H1 (cell line): ENCODE measurements at regions not wholly inside any gene's neighbourhood (a gene's known extent, or its start where the extent isn't known, plus 50 kb on each side); places are given as distances from the start of the nearest gene placed in this dataset.

Source experiments
- CTCF ChIA-PET: fragments of 300-600 bp; sonication (Branson Sonifier 250); formaldehyde crosslinking; loops from one replicate; lab custom pipeline; 2021; ENCODE audit not compliant: partially characterized antibody; lab: Charles Lee
- POLR2A ChIA-PET: fragments of 300-600 bp; sonication (Branson Sonifier 250); formaldehyde crosslinking; loops from one replicate; lab custom pipeline; 2021; ENCODE audit warnings: inconsistent platforms; ENCODE audit not compliant: partially characterized antibody; lab: Charles Lee
- DNase-seq, 2 experiments: peaks; one replicate each; pipeline versions ENCODE4 v3.0.0 to v3.0.0-alpha.2; 2010 to 2022; ENCODE audit warnings: low spot score in 2 of 2, low read depth in 1 of 2, mixed read lengths in 1 of 2
- FAIRE-seq: peaks from 2 replicates; lab custom pipeline; 2011; peaks lifted over from hg19 to GRCh38; lab: Jason Lieb, UNC
- H2AFZ ChIP-seq: 2 replicates; pipeline ENCODE4 v1.8.1; 2012; ENCODE audit warnings: low read length, inconsistent platforms
- H2AK5ac ChIP-seq: 2 replicates; pipeline ENCODE4 v1.6.1; 2013; ENCODE audit warnings: low read depth, low read length
- H2BK120ac ChIP-seq: replicated peaks from 2 replicates; pipeline ENCODE3; 2013; ENCODE audit warnings: low read depth, low read length, inconsistent platforms
- H2BK12ac ChIP-seq: 2 replicates; pipeline ENCODE4 v1.6.1; 2013; ENCODE audit warnings: low read depth, low read length
- H2BK15ac ChIP-seq: 2 replicates; pipeline ENCODE4 v1.6.1; 2013; ENCODE audit warnings: low read length
- H2BK20ac ChIP-seq: 2 replicates; pipeline ENCODE4 v1.6.1; 2013; ENCODE audit warnings: low read length
- H2BK5ac ChIP-seq: 2 replicates; pipeline ENCODE4 v1.6.1; 2013; ENCODE audit warnings: low read depth, low read length
- H3K14ac ChIP-seq: 2 replicates; pipeline ENCODE4 v1.6.1; 2013; ENCODE audit warnings: inconsistent platforms; ENCODE audit not compliant: insufficient read length
- H3K18ac ChIP-seq: 2 replicates; pipeline ENCODE4 v1.6.1; 2013; ENCODE audit warnings: low read length; ENCODE audit errors: extremely low read depth
- H3K23ac ChIP-seq: 2 replicates; pipeline ENCODE4 v1.6.1; 2013; ENCODE audit warnings: inconsistent platforms; ENCODE audit not compliant: insufficient read length
- H3K23me2 ChIP-seq: 2 replicates; pipeline ENCODE4 v1.6.1; 2013; ENCODE audit warnings: low read depth, low read length
- H3K27ac ChIP-seq: 2 replicates; pipeline ENCODE4 v1.6.1; 2011; ENCODE audit warnings: low read depth, low read length, inconsistent platforms
- H3K27me3 ChIP-seq, 4 experiments: replicated peaks in 1 of 4; 1 replicate in 1 of 4; 2 replicates in 3 of 4; pipeline versions ENCODE4 v1.6.1 to v1.8.1; 2011 to 2013; ENCODE audit warnings: low read length in 3 of 4, mild to moderate bottlenecking in 3 of 4, inconsistent platforms in 2 of 4, mixed read lengths in 2 of 4, moderate library complexity in 1 of 4; ENCODE audit not compliant: control insufficient read depth in 3 of 4, insufficient read depth in 3 of 4; ENCODE audit errors: extremely low read depth in 1 of 4
- H3K36me3 ChIP-seq, 4 experiments: 2 replicates each; pipeline versions ENCODE4 v1.6.1 to v1.8.1; 2011 to 2013; ENCODE audit warnings: mild to moderate bottlenecking in 4 of 4, low read length in 3 of 4, moderate library complexity in 2 of 4, control low read depth in 1 of 4, inconsistent platforms in 1 of 4; ENCODE audit not compliant: insufficient read depth in 4 of 4, control insufficient read depth in 2 of 4
- H3K4ac ChIP-seq: replicated peaks from 2 replicates; pipeline ENCODE3; 2013; ENCODE audit warnings: low read length, low read depth, mixed read lengths, inconsistent platforms; ENCODE audit not compliant: insufficient read length
- H3K4me1 ChIP-seq, 4 experiments: replicated peaks in 1 of 4; 1 replicate in 1 of 4; 2 replicates in 3 of 4; pipeline versions ENCODE4 v1.6.1 to v1.8.1; 2011 to 2013; ENCODE audit warnings: low read length in 3 of 4, inconsistent platforms in 2 of 4, mixed read lengths in 1 of 4; ENCODE audit not compliant: insufficient read depth in 4 of 4, control insufficient read depth in 3 of 4
- H3K4me2 ChIP-seq, 2 experiments: 2 replicates each; pipeline versions ENCODE4 v1.6.1 to v1.8.1; 2011 to 2013; ENCODE audit warnings: low read depth in 2 of 2, low read length in 2 of 2, control low read depth in 1 of 2, inconsistent platforms in 1 of 2, mild to moderate bottlenecking in 1 of 2; ENCODE audit not compliant: insufficient read depth in 1 of 2
- H3K4me3 ChIP-seq, 4 experiments: fragments of 200-600, 300-600 bp in 1 of 4; sonication (generic), shearing (Covaris generic), sonication (Bioruptor Twin) in 1 of 4; 2 replicates each; pipeline versions ENCODE4 v1.5.1 to v1.8.1; 2011 to 2016; ENCODE audit warnings: low read length in 4 of 4, low read depth in 3 of 4, control low read depth in 2 of 4, inconsistent platforms in 2 of 4, mild to moderate bottlenecking in 2 of 4, mixed read lengths in 1 of 4, moderate library complexity in 1 of 4; ENCODE audit not compliant: insufficient read depth in 2 of 4; ENCODE audit errors: extremely low read depth in 1 of 4
- H3K56ac ChIP-seq: replicated peaks from 2 replicates; pipeline ENCODE3; 2013; ENCODE audit warnings: low read depth, mild to moderate bottlenecking, mixed read lengths, low read length, inconsistent platforms; ENCODE audit not compliant: insufficient read length
- H3K79me1 ChIP-seq: 2 replicates; pipeline ENCODE4 v1.6.1; 2013; ENCODE audit warnings: low read depth, low read length, control low read depth
- H3K79me2 ChIP-seq, 2 experiments: 2 replicates each; pipeline versions ENCODE4 v1.6.1 to v1.8.1; 2012 to 2013; ENCODE audit warnings: low read length in 2 of 2, mild to moderate bottlenecking in 2 of 2, inconsistent platforms in 1 of 2; ENCODE audit not compliant: insufficient read depth in 2 of 2, control insufficient read depth in 1 of 2
- H3K9ac ChIP-seq, 4 experiments: replicated peaks in 1 of 4; 1 replicate in 1 of 4; 2 replicates in 3 of 4; pipeline versions ENCODE4 v1.6.1 to v1.8.1; 2011 to 2013; ENCODE audit warnings: low read depth in 3 of 4, low read length in 3 of 4, control low read depth in 2 of 4, mild to moderate bottlenecking in 2 of 4, moderate library complexity in 2 of 4, inconsistent platforms in 1 of 4; ENCODE audit errors: extremely low read depth in 1 of 4
- H3K9me3 ChIP-seq, 2 experiments: 2 replicates each; pipeline versions ENCODE4 v1.6.1 to v1.8.1; 2012 to 2013; ENCODE audit warnings: mild to moderate bottlenecking in 2 of 2, moderate library complexity in 2 of 2, control low read depth in 1 of 2, inconsistent platforms in 1 of 2, low read depth in 1 of 2, low read length in 1 of 2, mixed read lengths in 1 of 2; ENCODE audit not compliant: insufficient read depth in 2 of 2
- H4K20me1 ChIP-seq, 2 experiments: replicated peaks in 1 of 2; 2 replicates each; pipeline versions ENCODE3 to v1.8.1; 2011 to 2013; ENCODE audit warnings: inconsistent platforms in 2 of 2, low read length in 2 of 2, mild to moderate bottlenecking in 1 of 2; ENCODE audit not compliant: insufficient read depth in 2 of 2, control insufficient read depth in 1 of 2
- H4K5ac ChIP-seq: 2 replicates; pipeline ENCODE4 v1.6.1; 2013; ENCODE audit warnings: low read length, low read depth, mixed read lengths, inconsistent platforms; ENCODE audit not compliant: insufficient read length
- H4K8ac ChIP-seq: 2 replicates; pipeline ENCODE4 v1.8.0; 2013; ENCODE audit warnings: mild to moderate bottlenecking, moderate library complexity, low read length, inconsistent platforms; ENCODE audit not compliant: insufficient read depth; ENCODE audit errors: extremely low read depth
- H4K91ac ChIP-seq: replicated peaks from 2 replicates; pipeline ENCODE3; 2013; ENCODE audit warnings: low read length, mixed read lengths, inconsistent platforms; ENCODE audit not compliant: insufficient read length
- CBX8 ChIP-seq: fragments of 300-800, 300-1000 bp; sonication (generic); IDR thresholded peaks from 2 replicates; pipeline ENCODE4 v1.7.1; 2016; ENCODE audit warnings: low read depth, low read length, borderline replicate concordance
- PHF8 ChIP-seq: fragments of 200-600 bp; sonication (generic); conservative IDR thresholded peaks from 2 replicates; pipeline ENCODE4 v1.7.1; 2012; ENCODE audit warnings: low read depth, mild to moderate bottlenecking, inconsistent platforms, low read length, moderate library complexity
- WGBS, 2 experiments: shearing (Covaris generic) in 1 of 2; methylation state at CpG; one replicate each; pipeline versions ENCODE4 v1.1.6 to v1.1.7; 2013 to 2015; ENCODE audit warnings: low lambda C conversion rate in 2 of 2, mixed read lengths in 2 of 2, inconsistent platforms in 1 of 2, low coverage in 1 of 2, missing lambda C conversion rate in 1 of 2; ENCODE audit not compliant: insufficient replicate concordance in 2 of 2, insufficient coverage in 1 of 2, insufficient read length in 1 of 2; ENCODE audit errors: extremely low coverage in 1 of 2, missing lambda C conversion rate in 1 of 2; 5-methylcytosine and 5-hydroxymethylcytosine counted together
- TF ChIP-seq, protein P1 (sequence below), 3 experiments: IDR thresholded peaks; 1 replicate in 2 of 3; 2 replicates in 1 of 3; pipeline versions ENCODE4 v1.5.1 to v1.6.1; 2011; ENCODE audit warnings: low read length in 3 of 3, mild to moderate bottlenecking in 3 of 3, inconsistent platforms in 2 of 3, low read depth in 1 of 3, moderate library complexity in 1 of 3; ENCODE audit not compliant: insufficient read depth in 1 of 3; ENCODE audit errors: control extremely low read depth in 1 of 3

DNA sequence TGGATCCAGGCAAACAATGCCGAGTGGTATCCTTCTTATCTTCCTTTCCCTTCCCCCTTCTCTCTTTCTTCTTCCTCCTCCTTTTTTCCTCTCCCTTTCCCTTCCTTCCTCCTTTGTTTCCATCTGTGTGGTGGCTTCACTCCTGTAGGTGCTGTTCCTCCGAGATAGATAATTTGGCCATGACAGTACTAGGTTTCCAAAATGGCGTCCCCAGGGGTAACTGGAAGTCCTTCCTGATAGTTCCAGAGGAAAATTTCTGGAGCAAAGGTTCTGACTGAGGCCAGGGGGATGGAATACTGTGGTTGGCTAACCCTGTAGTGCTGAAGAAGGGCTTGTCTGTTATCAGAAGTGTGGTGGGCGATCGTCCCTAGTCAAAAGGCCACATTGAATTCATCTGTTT lies 52.5 kb upstream of the CCDC6 start:
- no peak overlapping the region for H4K91ac ChIP-seq
- DNase-seq (no peak), FAIRE-seq (no peak)
- TF ChIP-seq, protein P1, sequence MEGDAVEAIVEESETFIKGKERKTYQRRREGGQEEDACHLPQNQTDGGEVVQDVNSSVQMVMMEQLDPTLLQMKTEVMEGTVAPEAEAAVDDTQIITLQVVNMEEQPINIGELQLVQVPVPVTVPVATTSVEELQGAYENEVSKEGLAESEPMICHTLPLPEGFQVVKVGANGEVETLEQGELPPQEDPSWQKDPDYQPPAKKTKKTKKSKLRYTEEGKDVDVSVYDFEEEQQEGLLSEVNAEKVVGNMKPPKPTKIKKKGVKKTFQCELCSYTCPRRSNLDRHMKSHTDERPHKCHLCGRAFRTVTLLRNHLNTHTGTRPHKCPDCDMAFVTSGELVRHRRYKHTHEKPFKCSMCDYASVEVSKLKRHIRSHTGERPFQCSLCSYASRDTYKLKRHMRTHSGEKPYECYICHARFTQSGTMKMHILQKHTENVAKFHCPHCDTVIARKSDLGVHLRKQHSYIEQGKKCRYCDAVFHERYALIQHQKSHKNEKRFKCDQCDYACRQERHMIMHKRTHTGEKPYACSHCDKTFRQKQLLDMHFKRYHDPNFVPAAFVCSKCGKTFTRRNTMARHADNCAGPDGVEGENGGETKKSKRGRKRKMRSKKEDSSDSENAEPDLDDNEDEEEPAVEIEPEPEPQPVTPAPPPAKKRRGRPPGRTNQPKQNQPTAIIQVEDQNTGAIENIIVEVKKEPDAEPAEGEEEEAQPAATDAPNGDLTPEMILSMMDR (IDR thresholded peaks at IDR 0.05; ENCODE audit: control extremely low read depth in 1 of 3, insufficient read depth in 1 of 3, low read depth in 1 of 3, low read length in 3 of 3): no peak
- TF ChIP-seq PHF8: no peak
- TF ChIP-seq CBX8: no peak
- no peak overlapping the region for H3K23ac ChIP-seq
- no peak overlapping the region for H2BK12ac ChIP-seq
- no peaks in the 10 kb centered on the region for H3K23me2 ChIP-seq
- H2BK15ac ChIP-seq: no peak overlapping the region
- no peak overlapping the region for H2BK20ac ChIP-seq
- H3K79me1 ChIP-seq: no peaks in the 10 kb centered on the region
- no peaks in the 10 kb centered on the region for H3K79me2 ChIP-seq
- H3K4ac ChIP-seq: no peak overlapping the region
- no peak overlapping the region for H3K27ac ChIP-seq
- H3K14ac ChIP-seq: no peak overlapping the region
- no peaks in the 10 kb centered on the region for H3K9me3 ChIP-seq
- no peak overlapping the region for H2BK120ac ChIP-seq
- H3K27me3 ChIP-seq: no peaks in the 10 kb centered on the region
- WGBS, 2 experiments: 87% methylated on average over 5 of the region's 5 CpGs; no CpG with 5 or more reads in 1 of the 2 experiments
- H4K5ac ChIP-seq: no peak overlapping the region
- H3K18ac ChIP-seq: no peak overlapping the region
- H3K4me1 ChIP-seq: no peaks in the 10 kb centered on the region
- no peaks in the 10 kb centered on the region for H3K36me3 ChIP-seq
- no peak overlapping the region for H4K8ac ChIP-seq
- no peak overlapping the region for H3K4me2 ChIP-seq
- H2BK5ac ChIP-seq: no peak overlapping the region
- no peak overlapping the region for H3K4me3 ChIP-seq
- CTCF ChIA-PET: interaction anchor here (1.2 to 3.1 kb wide), 3 partner anchors 11 to 92 kb away, joined by 3 to 12 read pairs (median 3); partner anchors contain the start of gene CCDC6
- H2AK5ac ChIP-seq: no peak overlapping the region
- H3K9ac ChIP-seq: no peak overlapping the region
- POLR2A ChIA-PET: no interaction called here
- peak overlapping the region; percentile 91 for H2AFZ ChIP-seq
- no peak overlapping the region for H3K56ac ChIP-seq
- H4K20me1 ChIP-seq: no peaks in the 10 kb centered on the region
